T-cell (primary cell): ENCODE measurements at regions not wholly inside any gene's neighbourhood (a gene's known extent, or its start where the extent isn't known, plus 50 kb on each side); places are given as distances from the start of the nearest gene placed in this dataset.
A peak's percentile ranks its signal among the peaks of the same experiment; 100 is the strongest.
"Not testable (repeated sequence)": the region's sequence is repeated elsewhere in the genome, so short reads cannot be mapped to it uniquely, and the experiment has no call there.

ENCODE experiments used
- ATAC-seq, 4 experiments: fragments of 200-7000 bp in 3 of 4; fragments of 150-1000 bp in 1 of 4; cut with Tn5 transposase; replicated peaks in 1 of 4; 1 replicate in 3 of 4; 2 replicates in 1 of 4; pipeline ENCODE4 v1.10.0; 2021; ENCODE audit warnings: moderate library complexity in 3 of 4, mild to moderate bottlenecking in 2 of 4, moderate number of reproducible peaks in 1 of 4
- CTCF ChIA-PET, 2 donors: fragments of 300-600 bp; sonication (Branson Sonifier 250); formaldehyde crosslinking; loops; one replicate each; lab custom pipeline; 2022; ENCODE audit warnings: antibody characterized with exemption in 2 of 2; lab: Charles Lee
- POLR2A ChIA-PET, 2 donors: fragments of 300-600 bp; sonication (Branson Sonifier 250); formaldehyde crosslinking; loops; one replicate each; lab custom pipeline; 2022; ENCODE audit warnings: antibody characterized with exemption in 2 of 2; lab: Charles Lee
- DNase-seq, 35 experiments: peaks; one replicate each; pipeline versions ENCODE4 v3.0.0 to v3.0.0-alpha.2; 2013 to 2023
- H3K27ac ChIP-seq: one replicate; pipeline ENCODE4 v1.5.1; 2013; ENCODE audit warnings: low read length
- H3K27me3 ChIP-seq, 2 experiments: replicated peaks in 1 of 2; 1 replicate in 1 of 2; 2 replicates in 1 of 2; pipeline versions ENCODE4 v1.6.1 to v1.7.0; 2013; ENCODE audit warnings: low read length in 1 of 2, mixed read lengths in 1 of 2; ENCODE audit not compliant: control insufficient read depth in 2 of 2, insufficient read depth in 2 of 2; ENCODE audit errors: extremely low read depth in 1 of 2
- H3K36me3 ChIP-seq, 2 donors: 1 replicate in 1 of 2; 2 replicates in 1 of 2; pipeline versions ENCODE4 v1.6.1 to v1.7.0; 2013; ENCODE audit warnings: low read length in 1 of 2; ENCODE audit not compliant: control insufficient read depth in 2 of 2, insufficient read depth in 1 of 2; ENCODE audit errors: extremely low read depth in 1 of 2
- H3K4me1 ChIP-seq, 2 experiments: 1 replicate in 1 of 2; 2 replicates in 1 of 2; pipeline versions ENCODE4 v1.6.1 to v1.7.0; 2013; ENCODE audit warnings: low read length in 2 of 2, mixed read lengths in 1 of 2; ENCODE audit not compliant: insufficient read depth in 2 of 2, control insufficient read depth in 1 of 2; ENCODE audit errors: extremely low read depth in 1 of 2
- H3K4me3 ChIP-seq, 2 donors: 1 replicate in 1 of 2; 2 replicates in 1 of 2; pipeline versions ENCODE4 v1.5.1 to v1.7.0; 2013; ENCODE audit warnings: mild to moderate bottlenecking in 2 of 2, low read length in 1 of 2, moderate library complexity in 1 of 2; ENCODE audit not compliant: control insufficient read depth in 1 of 2; ENCODE audit errors: extremely low read depth in 1 of 2
- H3K9me3 ChIP-seq: 2 replicates; pipeline ENCODE4 v1.7.0; 2013
- H3K27ac Mint-ChIP-seq, 2 donors: one replicate each; pipeline ENCODE4 v1.8.0; 2020 to 2021; ENCODE audit warnings: mild to moderate bottlenecking in 2 of 2, mixed read lengths in 2 of 2
- H3K27me3 Mint-ChIP-seq, 2 donors: one replicate each; pipeline ENCODE4 v1.8.0; 2021 to 2022; ENCODE audit warnings: mixed read lengths in 2 of 2
- H3K36me3 Mint-ChIP-seq: one replicate; pipeline ENCODE4 v1.8.0; 2021; ENCODE audit warnings: mixed read lengths
- H3K4me1 Mint-ChIP-seq, 3 donors: one replicate each; pipeline ENCODE4 v1.8.0; 2020 to 2022; ENCODE audit warnings: mixed read lengths in 3 of 3, mild to moderate bottlenecking in 1 of 3
- H3K4me3 Mint-ChIP-seq, 3 donors: one replicate each; pipeline ENCODE4 v1.8.0; 2020 to 2022; ENCODE audit warnings: mild to moderate bottlenecking in 3 of 3, mixed read lengths in 3 of 3, moderate library complexity in 3 of 3
- H3K9me3 Mint-ChIP-seq, 3 donors: one replicate each; pipeline ENCODE4 v1.8.0; 2020 to 2022; ENCODE audit warnings: mixed read lengths in 3 of 3
- WGBS: methylation state at CpG from one replicate; pipeline ENCODE4 v1.1.5; 2013; ENCODE audit warnings: missing lambda C conversion rate; ENCODE audit not compliant: insufficient coverage; 5-methylcytosine and 5-hydroxymethylcytosine counted together

- POLR2A ChIA-PET, DNase-seq: not testable (repeated sequence)
- no CpG with 5 or more reads among the region's 2 CpGs for WGBS
Observed at GRCh38 chr1:149314921-149315320, 159.9 kb upstream of the NBPF19 start.

DNA sequence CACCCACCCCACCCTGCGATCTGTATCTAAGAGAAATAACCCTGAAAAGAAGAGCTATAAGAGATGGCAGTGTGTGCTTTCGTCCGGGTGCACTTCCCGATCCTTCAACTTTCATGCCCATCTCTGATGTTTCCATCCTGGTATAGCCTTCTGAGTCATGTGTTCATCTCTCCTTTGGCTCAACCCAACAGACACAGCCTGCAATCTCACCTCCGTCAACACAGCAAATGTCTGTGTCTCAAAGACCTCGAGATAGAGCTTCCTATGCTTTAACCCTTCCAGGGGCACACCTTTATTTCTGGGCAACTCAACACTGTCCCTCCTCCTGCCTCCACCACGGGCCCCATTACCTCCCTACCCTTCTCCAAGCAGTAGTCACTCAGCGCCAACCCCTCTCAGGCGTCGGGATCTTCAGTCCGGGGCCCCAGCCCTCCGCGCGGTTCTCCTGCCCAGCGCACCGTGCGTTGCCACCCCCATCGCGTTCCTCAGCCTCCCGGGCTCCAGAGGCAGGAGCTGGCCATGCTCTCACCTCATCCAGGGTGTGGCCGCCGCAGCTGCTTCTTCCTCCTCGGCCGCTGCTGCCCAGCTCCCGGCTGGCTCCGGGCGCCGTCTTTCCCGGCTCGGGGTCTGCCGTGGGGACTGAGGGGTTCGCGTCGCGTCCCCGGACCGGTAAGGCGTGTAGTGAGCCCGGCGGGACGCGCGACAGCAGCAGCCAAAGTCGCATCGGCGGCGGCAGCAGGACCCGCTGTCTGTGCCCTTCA lies 153.7 kb upstream of the NBPF19 start:
- H3K9me3 ChIP-seq, H3K4me3 Mint-ChIP-seq, POLR2A ChIA-PET, H3K27me3 ChIP-seq, H3K27ac Mint-ChIP-seq, H3K27me3 Mint-ChIP-seq, H3K4me1 ChIP-seq, H3K36me3 Mint-ChIP-seq, H3K36me3 ChIP-seq, H3K9me3 Mint-ChIP-seq, H3K4me3 ChIP-seq, H3K4me1 Mint-ChIP-seq, H3K27ac ChIP-seq, DNase-seq, CTCF ChIA-PET: not testable (repeated sequence)
- peak in 2 of 4 experiments; percentile 29 to 40 for ATAC-seq
- no CpG with 5 or more reads among the region's 48 CpGs for WGBS

More at GRCh38 chr1:149314921-149315320, 159.9 kb upstream of the NBPF19 start:
- H3K36me3 Mint-ChIP-seq, H3K4me3 ChIP-seq, H3K36me3 ChIP-seq, H3K4me3 Mint-ChIP-seq, H3K27me3 ChIP-seq, H3K27ac ChIP-seq, ATAC-seq, H3K9me3 Mint-ChIP-seq, H3K4me1 ChIP-seq, H3K4me1 Mint-ChIP-seq, H3K27ac Mint-ChIP-seq, CTCF ChIA-PET, H3K9me3 ChIP-seq, H3K27me3 Mint-ChIP-seq: not testable (repeated sequence)

DNA sequence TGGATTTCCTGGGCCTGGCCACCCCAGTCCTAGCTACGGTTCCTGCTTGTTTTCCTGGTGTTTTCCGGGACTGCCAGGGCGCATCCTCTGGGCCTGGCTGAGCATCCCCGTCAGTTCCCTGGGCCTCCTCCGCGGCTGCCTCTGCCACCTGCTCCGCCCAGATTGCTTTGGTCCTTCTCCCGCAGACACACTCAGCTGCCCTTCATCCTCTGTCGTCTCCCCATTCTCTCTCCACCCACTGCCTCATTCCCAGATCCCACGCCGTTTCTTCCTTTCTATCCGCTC lies 153.2 kb upstream of the NBPF19 start:
- WGBS: no CpG with 5 or more reads among the region's 12 CpGs
- H3K9me3 Mint-ChIP-seq, H3K27me3 Mint-ChIP-seq, H3K36me3 ChIP-seq, H3K4me1 ChIP-seq, H3K27ac ChIP-seq, CTCF ChIA-PET, H3K27ac Mint-ChIP-seq, POLR2A ChIA-PET, DNase-seq, H3K4me1 Mint-ChIP-seq, H3K36me3 Mint-ChIP-seq, H3K4me3 ChIP-seq, ATAC-seq, H3K27me3 ChIP-seq, H3K9me3 ChIP-seq, H3K4me3 Mint-ChIP-seq: not testable (repeated sequence)

DNA sequence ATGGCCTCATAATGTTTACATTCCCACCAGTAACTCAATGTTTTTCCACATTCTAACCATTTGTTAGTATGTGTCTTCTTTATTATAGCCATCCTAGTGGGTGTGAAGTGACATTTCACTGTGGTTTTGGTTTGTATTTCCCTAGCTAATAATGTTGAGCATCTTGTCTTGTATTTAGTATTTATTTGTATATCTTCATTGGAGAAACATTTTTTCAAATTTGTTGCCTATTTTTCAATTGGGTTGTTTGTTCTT lies 144.8 kb upstream of the NBPF19 start:
- POLR2A ChIA-PET, H3K36me3 ChIP-seq, H3K4me1 Mint-ChIP-seq, CTCF ChIA-PET, H3K9me3 ChIP-seq, H3K9me3 Mint-ChIP-seq, DNase-seq, H3K27me3 Mint-ChIP-seq, H3K36me3 Mint-ChIP-seq, H3K27me3 ChIP-seq, H3K4me3 ChIP-seq, ATAC-seq, H3K4me3 Mint-ChIP-seq, H3K27ac Mint-ChIP-seq, H3K4me1 ChIP-seq, H3K27ac ChIP-seq: not testable (repeated sequence)

- CTCF ChIA-PET, H3K4me1 Mint-ChIP-seq, H3K9me3 Mint-ChIP-seq, H3K4me1 ChIP-seq, H3K27me3 ChIP-seq, H3K36me3 ChIP-seq, DNase-seq, H3K27ac Mint-ChIP-seq, H3K4me3 Mint-ChIP-seq, H3K9me3 ChIP-seq, POLR2A ChIA-PET, ATAC-seq, H3K27ac ChIP-seq, H3K27me3 Mint-ChIP-seq, H3K4me3 ChIP-seq, H3K36me3 Mint-ChIP-seq: not testable (repeated sequence)
- WGBS: no CpG with 5 or more reads among the region's 2 CpGs
Observed at GRCh38 chr1:149336082-149336481, 138.8 kb upstream of the NBPF19 start.

GRCh38 chr1:149338221-149338691 lies 136.6 kb upstream of the NBPF19 start:
- H3K4me3 Mint-ChIP-seq, POLR2A ChIA-PET, H3K9me3 ChIP-seq, DNase-seq, H3K27me3 Mint-ChIP-seq, H3K27ac Mint-ChIP-seq, H3K9me3 Mint-ChIP-seq, H3K27me3 ChIP-seq, H3K36me3 ChIP-seq, H3K27ac ChIP-seq, H3K4me1 Mint-ChIP-seq, H3K4me1 ChIP-seq, ATAC-seq, H3K36me3 Mint-ChIP-seq, H3K4me3 ChIP-seq, CTCF ChIA-PET: not testable (repeated sequence)
- no CpG with 5 or more reads among the region's 18 CpGs for WGBS

GRCh38 chr1:149338698-149339097 lies 136.1 kb upstream of the NBPF19 start:
- H3K9me3 ChIP-seq, H3K4me1 ChIP-seq, H3K27ac Mint-ChIP-seq, H3K27me3 Mint-ChIP-seq, CTCF ChIA-PET, H3K27ac ChIP-seq, H3K27me3 ChIP-seq, DNase-seq, H3K9me3 Mint-ChIP-seq, ATAC-seq, H3K4me3 ChIP-seq, POLR2A ChIA-PET, H3K4me1 Mint-ChIP-seq, H3K4me3 Mint-ChIP-seq, H3K36me3 Mint-ChIP-seq, H3K36me3 ChIP-seq: not testable (repeated sequence)
- WGBS: no CpG with 5 or more reads among the region's 7 CpGs
